Astrocyte of the spinal cord (primary cell): ENCODE measurements at regions not wholly inside any gene's neighbourhood (a gene's known extent, or its start where the extent isn't known, plus 50 kb on each side); places are given as distances from the start of the nearest gene placed in this dataset.
A peak's percentile ranks its signal among the peaks of the same experiment; 100 is the strongest.

Experiments used
- DNase-seq: peaks from one replicate; pipeline ENCODE4 v3.0.0; 2011; ENCODE audit warnings: low read depth, low spot score
- H3K4me3 ChIP-seq: 2 replicates; pipeline ENCODE4 v1.5.1; 2011; ENCODE audit warnings: low read depth, mild to moderate bottlenecking, low read length, moderate library complexity
- in situ Hi-C: cut with HindIII; loops from 2 replicates; pipeline ENCODE4 v1.10.0; 2017; ENCODE audit warnings: low sequenced_read_pairs
- TF ChIP-seq, protein P1 (sequence below): IDR thresholded peaks from 2 replicates; pipeline ENCODE4 v1.5.1; 2012; ENCODE audit warnings: low read depth, mild to moderate bottlenecking, low read length, inconsistent platforms

DNA sequence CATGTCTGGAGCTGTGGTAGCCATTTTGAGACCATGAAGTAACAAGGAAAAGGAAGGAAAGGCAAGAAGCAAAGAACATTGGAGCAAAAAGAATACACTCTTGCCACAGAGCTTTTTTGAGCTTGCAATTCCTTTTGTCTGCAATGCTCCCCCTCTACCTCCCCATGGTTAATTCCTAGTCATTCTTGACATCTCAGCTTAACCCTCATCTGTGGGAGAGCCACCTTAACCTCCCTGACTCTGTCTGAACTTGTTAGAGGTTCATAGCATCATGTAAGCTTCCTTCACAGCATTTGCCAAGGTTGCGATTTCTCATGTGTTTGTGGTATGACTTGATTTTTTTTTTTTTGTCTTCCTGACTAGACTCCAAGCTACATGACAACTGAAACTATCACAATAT lies 564.1 kb upstream of the PLXNA2 start:
- H3K4me3 ChIP-seq: no peak overlapping the region
- TF ChIP-seq, protein P1, sequence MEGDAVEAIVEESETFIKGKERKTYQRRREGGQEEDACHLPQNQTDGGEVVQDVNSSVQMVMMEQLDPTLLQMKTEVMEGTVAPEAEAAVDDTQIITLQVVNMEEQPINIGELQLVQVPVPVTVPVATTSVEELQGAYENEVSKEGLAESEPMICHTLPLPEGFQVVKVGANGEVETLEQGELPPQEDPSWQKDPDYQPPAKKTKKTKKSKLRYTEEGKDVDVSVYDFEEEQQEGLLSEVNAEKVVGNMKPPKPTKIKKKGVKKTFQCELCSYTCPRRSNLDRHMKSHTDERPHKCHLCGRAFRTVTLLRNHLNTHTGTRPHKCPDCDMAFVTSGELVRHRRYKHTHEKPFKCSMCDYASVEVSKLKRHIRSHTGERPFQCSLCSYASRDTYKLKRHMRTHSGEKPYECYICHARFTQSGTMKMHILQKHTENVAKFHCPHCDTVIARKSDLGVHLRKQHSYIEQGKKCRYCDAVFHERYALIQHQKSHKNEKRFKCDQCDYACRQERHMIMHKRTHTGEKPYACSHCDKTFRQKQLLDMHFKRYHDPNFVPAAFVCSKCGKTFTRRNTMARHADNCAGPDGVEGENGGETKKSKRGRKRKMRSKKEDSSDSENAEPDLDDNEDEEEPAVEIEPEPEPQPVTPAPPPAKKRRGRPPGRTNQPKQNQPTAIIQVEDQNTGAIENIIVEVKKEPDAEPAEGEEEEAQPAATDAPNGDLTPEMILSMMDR: no peak
- no peak for DNase-seq
- in situ Hi-C loops: no loop called here

- TF ChIP-seq, protein P1: no peak
- no peak overlapping the region for H3K4me3 ChIP-seq
- in situ Hi-C loops: no loop called here
- DNase-seq: peak; percentile 16
These were observed 565.7 kb upstream of the PLXNA2 start for GRCh38 chr1:208809876-208810275.

DNA sequence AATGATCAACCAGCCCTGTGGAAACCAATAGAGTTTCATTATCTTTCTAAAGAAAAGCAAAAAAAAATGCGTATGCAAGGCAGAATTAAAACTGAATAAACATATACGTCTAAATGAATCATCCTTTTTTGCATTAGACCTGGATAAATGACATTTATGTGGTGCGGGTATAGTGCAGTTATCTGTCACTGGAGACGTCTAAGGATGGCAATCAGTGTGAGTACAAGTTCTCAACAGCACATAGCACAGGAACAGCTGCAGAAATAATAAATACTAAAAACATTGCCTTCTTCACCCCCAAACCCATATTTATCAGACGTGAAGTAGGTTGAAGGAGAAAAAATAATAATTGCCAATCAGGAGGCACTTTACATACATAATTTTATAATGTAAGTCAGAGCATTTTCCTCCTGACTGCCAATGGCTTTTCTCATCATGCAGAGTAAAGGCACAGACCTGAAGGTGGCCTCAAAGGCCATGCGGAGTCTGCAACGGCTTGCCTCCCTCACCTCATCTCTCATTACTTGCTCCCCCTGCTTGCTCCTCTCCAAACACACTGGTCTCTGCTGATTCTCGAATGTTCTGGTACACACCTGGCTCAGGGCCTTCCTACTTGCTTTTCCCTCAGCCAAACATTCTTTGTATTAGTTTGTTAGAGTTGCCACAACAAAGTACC lies 574.7 kb upstream of the PLXNA2 start:
- no peak overlapping the region for H3K4me3 ChIP-seq
- in situ Hi-C loops: no loop called here
- TF ChIP-seq, protein P1: no peak

GRCh38 chr1:208820580-208821212 lies 576.5 kb upstream of the PLXNA2 start:
- in situ Hi-C loops: no loop called here

More for the DNA sequence above, 574.7 kb upstream of the PLXNA2 start:
- DNase-seq: no peak

DNA sequence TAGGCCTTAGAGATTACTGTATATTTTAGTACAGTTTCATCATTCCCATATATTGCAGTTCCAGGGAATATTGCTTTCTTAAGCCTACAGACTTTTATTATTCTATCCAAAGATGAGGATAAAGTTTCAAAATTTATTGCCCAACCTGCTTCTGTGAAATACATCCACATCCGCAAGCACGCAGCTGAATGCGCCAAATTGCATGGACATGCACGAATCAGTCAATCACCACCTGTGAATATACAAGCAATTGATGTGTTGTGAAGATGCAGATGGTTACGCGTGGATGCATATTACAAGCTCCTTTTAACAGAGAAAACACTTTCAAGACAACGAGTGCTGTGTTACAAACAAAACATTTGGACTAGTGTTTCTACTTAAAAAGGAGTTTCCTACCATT lies 577.8 kb upstream of the PLXNA2 start:
- in situ Hi-C loops: no loop called here
- no peak overlapping the region for H3K4me3 ChIP-seq
- no peak for DNase-seq
- TF ChIP-seq, protein P1: no peak

More at GRCh38 chr1:208820580-208821212, 576.5 kb upstream of the PLXNA2 start:
- no peak overlapping the region for H3K4me3 ChIP-seq
- TF ChIP-seq, protein P1: no peak
- no peak for DNase-seq

DNA sequence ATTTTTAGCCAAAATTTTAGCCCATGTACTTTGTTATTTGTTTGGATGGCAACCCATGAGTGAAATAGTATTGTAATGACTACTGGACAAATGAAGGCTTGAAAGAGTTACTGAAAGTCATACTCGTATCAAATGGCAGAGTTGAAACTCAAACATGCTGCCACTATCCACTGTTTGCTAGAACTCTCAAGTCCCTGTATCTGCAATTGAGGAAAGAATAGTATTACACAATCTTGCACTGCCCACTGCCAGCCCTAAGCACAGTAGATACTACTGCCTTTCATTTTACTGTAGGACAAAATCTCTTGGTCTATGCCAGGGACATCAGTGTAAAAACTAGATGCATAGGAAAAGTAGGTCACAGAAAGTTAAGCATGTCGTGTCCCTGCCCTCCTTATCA lies 581.1 kb upstream of the PLXNA2 start:
- DNase-seq: no peak
- in situ Hi-C loops: no loop called here
- TF ChIP-seq, protein P1: no peak
- H3K4me3 ChIP-seq: no peak overlapping the region
